SK-N-MC (cell line): ENCODE measurements at regions not wholly inside any gene's neighbourhood (a gene's known extent, or its start where the extent isn't known, plus 50 kb on each side); places are given as distances from the start of the nearest gene placed in this dataset.

ENCODE experiments used
- EZH2 ChIP-seq: fragments of 200-600 bp; sonication (generic); IDR thresholded peaks from one replicate; pipeline ENCODE4 v1.6.1; 2017; ENCODE audit warnings: antibody characterized with exemption
- FOXP2 ChIP-seq: optimal IDR thresholded peaks from 2 replicates; pipeline ENCODE3; 2011; ENCODE audit warnings: mild to moderate bottlenecking, moderate library complexity; ENCODE audit not compliant: insufficient read depth; ENCODE audit errors: extremely low read length, control extremely low read depth
- POLR2AphosphoS5 ChIP-seq: IDR thresholded peaks from 2 replicates; pipeline ENCODE4 v1.6.1; 2012; ENCODE audit warnings: mild to moderate bottlenecking, low read depth, low read length, borderline replicate concordance

GRCh38 chr2:145029873-145030272 is 510.0 kb upstream of the ZEB2 start:
- TF ChIP-seq EZH2: no peak
- no peak for TF ChIP-seq POLR2AphosphoS5
- TF ChIP-seq FOXP2: no peak
